ENCODE measurements at regions not wholly inside any gene's neighbourhood (a gene's known extent, or its start where the extent isn't known, plus 50 kb on each side); places are given as distances from the start of the nearest gene placed in this dataset.
"Not testable (repeated sequence)": the region's sequence is repeated elsewhere in the genome, so short reads cannot be mapped to it uniquely, and the experiment has no call there.

DNA sequence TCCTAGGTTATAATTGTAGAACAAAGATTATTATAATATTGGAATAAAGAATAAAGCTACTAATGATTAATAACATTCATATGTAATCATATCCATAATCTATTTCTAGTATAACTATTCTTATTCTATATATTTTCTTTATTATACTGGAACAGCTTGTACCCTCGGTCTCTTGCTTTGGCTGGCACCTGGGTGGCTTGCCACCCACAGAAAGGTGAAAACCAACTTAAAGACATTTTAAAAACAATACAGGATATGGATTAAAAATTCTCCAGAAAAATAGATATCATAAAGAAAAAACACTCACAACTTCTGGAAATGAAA, 80.0 kb upstream of the PRRC2C start:
- in situ Hi-C loops (cut with MboI), result no loop called here
- Histone ChIP-seq H2AFZ (ENCODE audit: control insufficient read depth, low read depth, low read length) (no peak overlapping the region), H3K4me3 (no peak overlapping the region), H3K79me2 (ENCODE audit: control insufficient read depth, insufficient read depth, low read length) (no peaks in the 10 kb centered on the region), H3K27ac (ENCODE audit: control insufficient read depth, insufficient read depth) (no peak overlapping the region), H3K27me3 (replicated peaks in 1 of 2; ENCODE audit: control insufficient read depth in 2 of 2, insufficient read depth in 2 of 2, low read length in 1 of 2) (no peaks in the 10 kb centered on the region), H3K4me2 (ENCODE audit: control insufficient read depth, insufficient read depth) (no peak overlapping the region), H3K9ac (ENCODE audit: control insufficient read depth, insufficient read depth, low read length) (no peak overlapping the region), H3K36me3 (ENCODE audit: control insufficient read depth in 2 of 2, insufficient read depth in 2 of 2, low read length in 1 of 2) (no peaks in the 10 kb centered on the region), H3K9me3 (replicated peaks; ENCODE audit: control insufficient read depth, insufficient read depth, low read length) (no peaks in the 10 kb centered on the region), H4K20me1 (ENCODE audit: control insufficient read depth, insufficient read depth) (no peaks in the 10 kb centered on the region), H3K4me1 (ENCODE audit: control insufficient read depth, insufficient read depth, low read length) (no peaks in the 10 kb centered on the region)
- FAIRE-seq, result no peak
- no peak for DNase-seq (ENCODE audit: low read depth, low spot score)
- POLR2A ChIA-PET, result no interaction called here
- no peak for ATAC-seq
- RAD21 ChIA-PET (ENCODE audit: unreplicated experiment), result no interaction called here
- WGBS (ENCODE audit: insufficient coverage, insufficient replicate concordance, low lambda C conversion rate, missing lambda C conversion rate), result 0% methylated on average over 1 of the region's 1 CpG
- intact Hi-C loops (cut with micrococcal nuclease; ENCODE audit: unreplicated experiment), result no loop called here
- TF ChIP-seq BACH1 (IDR thresholded peaks at IDR 0.05; ENCODE audit: borderline replicate concordance) (no peak), SREBF1 (IDR thresholded peaks at IDR 0.05; ENCODE audit: low read length) (no peak), CBX5 (IDR thresholded peaks at IDR 0.05; ENCODE audit: low read depth) (no peak), CEBPB (IDR thresholded peaks at IDR 0.05; ENCODE audit: borderline replicate concordance in 1 of 2, low read depth in 2 of 2, low read length in 2 of 2) (no peak), POLR2A (IDR thresholded peaks at IDR 0.05; ENCODE audit: low read depth, low read length) (no peak)
- CTCF ChIA-PET, result interaction anchor here (1.2 kb wide), 1 partner anchor 160 kb away, joined by 5 read pairs; no protein-coding TSS in a partner anchor
- no TSS peak for BruUV-seq (replicated peaks)
- SMC1A ChIA-PET (ENCODE audit: uncharacterized antibody, unreplicated experiment), result no interaction called here

DNA sequence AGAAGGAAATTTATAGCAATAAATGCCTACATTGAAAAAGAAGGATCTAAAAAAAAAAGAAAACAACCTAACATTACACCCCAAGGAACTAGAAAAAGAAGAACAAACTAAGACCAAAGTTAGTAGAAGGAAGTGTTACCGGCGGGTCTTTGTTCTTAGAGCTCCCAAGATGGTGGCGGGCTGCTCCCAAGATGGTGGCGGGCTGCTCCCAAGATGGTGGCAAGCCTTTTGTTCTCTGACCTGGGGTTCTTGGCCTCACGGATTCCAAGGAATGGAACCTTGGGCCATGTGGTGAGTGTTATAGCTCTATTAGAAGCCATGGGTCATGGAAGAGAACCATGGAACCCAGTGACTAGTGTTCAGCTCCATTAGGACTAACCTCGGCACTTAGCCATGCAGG, 71.8 kb upstream of the PRRC2C start:
- SMC1A ChIA-PET (ENCODE audit: uncharacterized antibody, unreplicated experiment), result interaction anchor here (0.8 kb wide), 1 partner anchor 18 kb away, joined by 3 read pairs; no protein-coding TSS in a partner anchor
- CTCF ChIA-PET, result interaction anchor here (0.6 kb wide), 1 partner anchor 43 kb away, joined by 3 read pairs; no protein-coding TSS in a partner anchor
- 59% methylated on average over 6 of the region's 6 CpGs for WGBS (ENCODE audit: insufficient coverage, insufficient replicate concordance, low lambda C conversion rate, missing lambda C conversion rate)
- H4K20me1 ChIP-seq (ENCODE audit: control insufficient read depth, insufficient read depth); BruUV-seq (replicated peaks); H3K4me1 ChIP-seq (ENCODE audit: control insufficient read depth, insufficient read depth, low read length); ATAC-seq; RAD21 ChIA-PET (ENCODE audit: unreplicated experiment); H3K4me2 ChIP-seq (ENCODE audit: control insufficient read depth, insufficient read depth); FAIRE-seq; H3K4me3 ChIP-seq; H3K27me3 ChIP-seq (replicated peaks in 1 of 2; ENCODE audit: control insufficient read depth in 2 of 2, insufficient read depth in 2 of 2, low read length in 1 of 2); intact Hi-C loops (cut with micrococcal nuclease; ENCODE audit: unreplicated experiment); H3K9me3 ChIP-seq (replicated peaks; ENCODE audit: control insufficient read depth, insufficient read depth, low read length); H3K27ac ChIP-seq (ENCODE audit: control insufficient read depth, insufficient read depth); in situ Hi-C loops (cut with MboI); POLR2A ChIA-PET; H3K36me3 ChIP-seq (ENCODE audit: control insufficient read depth in 2 of 2, insufficient read depth in 2 of 2, low read length in 1 of 2); H2AFZ ChIP-seq (ENCODE audit: control insufficient read depth, low read depth, low read length); DNase-seq (ENCODE audit: low read depth, low spot score); H3K9ac ChIP-seq (ENCODE audit: control insufficient read depth, insufficient read depth, low read length); H3K79me2 ChIP-seq (ENCODE audit: control insufficient read depth, insufficient read depth, low read length): not testable (repeated sequence)

All from GM12878 (cell line).